Sigmoid colon (tissue), 3 donors: ENCODE measurements at regions not wholly inside any gene's neighbourhood (a gene's known extent, or its start where the extent isn't known, plus 50 kb on each side); places are given as distances from the start of the nearest gene placed in this dataset.

Experiments
- CTCF ChIP-seq, 4 experiments: fragments of 450-650 bp in 3 of 4; fragments of 200-600 bp in 1 of 4; IDR thresholded peaks; one replicate each; pipeline ENCODE4 v1.5.1; 2016 to 2019; ENCODE audit warnings: antibody characterized with exemption in 4 of 4, mild to moderate bottlenecking in 3 of 4, moderate library complexity in 2 of 4
- POLR2A ChIP-seq, 2 donors: fragments of 450-650 bp; IDR thresholded peaks; one replicate each; pipeline ENCODE4 v1.6.1; 2016; ENCODE audit warnings: antibody characterized with exemption in 2 of 2, mild to moderate bottlenecking in 2 of 2, moderate library complexity in 2 of 2

- TF ChIP-seq CTCF (IDR thresholded peaks at IDR 0.05) (no peak), POLR2A (IDR thresholded peaks at IDR 0.05) (no peak)
Observed at GRCh38 chr6:141685416-141685815, 447.3 kb upstream of the GJE1 start.
